ENCODE measurements at regions not wholly inside any gene's neighbourhood (a gene's known extent, or its start where the extent isn't known, plus 50 kb on each side); places are given as distances from the start of the nearest gene placed in this dataset.

DNA sequence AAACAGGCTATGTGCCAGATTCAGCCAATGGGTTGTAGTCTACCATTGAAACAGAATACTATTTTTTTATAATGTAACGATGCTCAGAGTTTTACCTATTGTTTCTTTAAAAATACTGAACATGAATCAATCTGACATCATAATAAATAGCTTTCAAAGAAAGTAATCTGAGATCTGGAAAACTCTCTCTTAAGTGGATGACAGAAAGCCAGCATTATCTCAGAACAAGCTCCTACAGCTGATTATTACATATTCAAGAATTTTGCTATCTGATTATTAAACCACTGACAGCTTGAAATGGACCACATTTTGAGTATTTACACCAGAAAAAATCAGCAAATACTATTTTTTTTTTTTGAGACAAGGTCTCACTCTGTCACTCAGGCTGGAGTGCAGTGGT, 484.2 kb upstream of the SOX9 start:
- ATAC-seq (no peak), FAIRE-seq (no peak), DNase-seq (ENCODE audit: low read depth in 1 of 2, low spot score in 1 of 2) (no peak)
- Histone ChIP-seq H3K9me3 (no peaks in the 10 kb centered on the region), H3K4me3 (no peak overlapping the region), H3K4me1 (peaks cover 18% of the 10 kb centered on the region), H3K4me2 (no peak overlapping the region), H3K27ac (no peak overlapping the region)
- TF ChIP-seq SMC3 (IDR thresholded peaks at IDR 0.05) = no peak
- TF ChIP-seq POLR2AphosphoS2 (conservative IDR thresholded peaks at IDR 0.05; ENCODE audit: low read length) = no peak
- TF ChIP-seq CHD2 (IDR thresholded peaks at IDR 0.05; ENCODE audit: low read length, partially characterized antibody) = no peak
- TF ChIP-seq ZFP36 (IDR thresholded peaks at IDR 0.05; ENCODE audit: borderline replicate concordance, partially characterized antibody) = no peak
- TF ChIP-seq ZSCAN20 (CRISPR knock-in tag; IDR thresholded peaks at IDR 0.05) = no peak
- no peak for TF ChIP-seq RCOR1 (IDR thresholded peaks at IDR 0.05; ENCODE audit: low read depth, low read length)
- TF ChIP-seq HOXB13 (CRISPR knock-in tag; IDR thresholded peaks at IDR 0.05; ENCODE audit: low read depth) = no peak
- TF ChIP-seq ZNF302 (CRISPR knock-in tag; IDR thresholded peaks at IDR 0.05) = no peak
- TF ChIP-seq, protein P1, sequence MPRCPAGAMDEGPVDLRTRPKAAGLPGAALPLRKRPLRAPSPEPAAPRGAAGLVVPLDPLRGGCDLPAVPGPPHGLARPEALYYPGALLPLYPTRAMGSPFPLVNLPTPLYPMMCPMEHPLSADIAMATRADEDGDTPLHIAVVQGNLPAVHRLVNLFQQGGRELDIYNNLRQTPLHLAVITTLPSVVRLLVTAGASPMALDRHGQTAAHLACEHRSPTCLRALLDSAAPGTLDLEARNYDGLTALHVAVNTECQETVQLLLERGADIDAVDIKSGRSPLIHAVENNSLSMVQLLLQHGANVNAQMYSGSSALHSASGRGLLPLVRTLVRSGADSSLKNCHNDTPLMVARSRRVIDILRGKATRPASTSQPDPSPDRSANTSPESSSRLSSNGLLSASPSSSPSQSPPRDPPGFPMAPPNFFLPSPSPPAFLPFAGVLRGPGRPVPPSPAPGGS (IDR thresholded peaks at IDR 0.05) = no peak
- TF ChIP-seq, protein P2, sequence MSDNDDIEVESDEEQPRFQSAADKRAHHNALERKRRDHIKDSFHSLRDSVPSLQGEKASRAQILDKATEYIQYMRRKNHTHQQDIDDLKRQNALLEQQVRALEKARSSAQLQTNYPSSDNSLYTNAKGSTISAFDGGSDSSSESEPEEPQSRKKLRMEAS (IDR thresholded peaks at IDR 0.05) = no peak
- TF ChIP-seq RFX5 (IDR thresholded peaks at IDR 0.05) = no peak
- TF ChIP-seq PHF8 (IDR thresholded peaks at IDR 0.05; ENCODE audit: borderline replicate concordance, low read depth) = no peak
- TF ChIP-seq BHLHE40 (IDR thresholded peaks at IDR 0.05; ENCODE audit: low read depth, low read length) = no peak
- TF ChIP-seq, protein P3, sequence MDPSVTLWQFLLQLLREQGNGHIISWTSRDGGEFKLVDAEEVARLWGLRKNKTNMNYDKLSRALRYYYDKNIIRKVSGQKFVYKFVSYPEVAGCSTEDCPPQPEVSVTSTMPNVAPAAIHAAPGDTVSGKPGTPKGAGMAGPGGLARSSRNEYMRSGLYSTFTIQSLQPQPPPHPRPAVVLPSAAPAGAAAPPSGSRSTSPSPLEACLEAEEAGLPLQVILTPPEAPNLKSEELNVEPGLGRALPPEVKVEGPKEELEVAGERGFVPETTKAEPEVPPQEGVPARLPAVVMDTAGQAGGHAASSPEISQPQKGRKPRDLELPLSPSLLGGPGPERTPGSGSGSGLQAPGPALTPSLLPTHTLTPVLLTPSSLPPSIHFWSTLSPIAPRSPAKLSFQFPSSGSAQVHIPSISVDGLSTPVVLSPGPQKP (IDR thresholded peaks at IDR 0.05; ENCODE audit: low read depth, low read length) = no peak
- no peak for TF ChIP-seq RAD21 (conservative IDR thresholded peaks at IDR 0.05 in 1 of 2, IDR thresholded peaks at IDR 0.05 in 1 of 2)
- TF ChIP-seq FOSB (CRISPR knock-in tag; IDR thresholded peaks at IDR 0.05) = no peak
- TF ChIP-seq, protein P4, sequence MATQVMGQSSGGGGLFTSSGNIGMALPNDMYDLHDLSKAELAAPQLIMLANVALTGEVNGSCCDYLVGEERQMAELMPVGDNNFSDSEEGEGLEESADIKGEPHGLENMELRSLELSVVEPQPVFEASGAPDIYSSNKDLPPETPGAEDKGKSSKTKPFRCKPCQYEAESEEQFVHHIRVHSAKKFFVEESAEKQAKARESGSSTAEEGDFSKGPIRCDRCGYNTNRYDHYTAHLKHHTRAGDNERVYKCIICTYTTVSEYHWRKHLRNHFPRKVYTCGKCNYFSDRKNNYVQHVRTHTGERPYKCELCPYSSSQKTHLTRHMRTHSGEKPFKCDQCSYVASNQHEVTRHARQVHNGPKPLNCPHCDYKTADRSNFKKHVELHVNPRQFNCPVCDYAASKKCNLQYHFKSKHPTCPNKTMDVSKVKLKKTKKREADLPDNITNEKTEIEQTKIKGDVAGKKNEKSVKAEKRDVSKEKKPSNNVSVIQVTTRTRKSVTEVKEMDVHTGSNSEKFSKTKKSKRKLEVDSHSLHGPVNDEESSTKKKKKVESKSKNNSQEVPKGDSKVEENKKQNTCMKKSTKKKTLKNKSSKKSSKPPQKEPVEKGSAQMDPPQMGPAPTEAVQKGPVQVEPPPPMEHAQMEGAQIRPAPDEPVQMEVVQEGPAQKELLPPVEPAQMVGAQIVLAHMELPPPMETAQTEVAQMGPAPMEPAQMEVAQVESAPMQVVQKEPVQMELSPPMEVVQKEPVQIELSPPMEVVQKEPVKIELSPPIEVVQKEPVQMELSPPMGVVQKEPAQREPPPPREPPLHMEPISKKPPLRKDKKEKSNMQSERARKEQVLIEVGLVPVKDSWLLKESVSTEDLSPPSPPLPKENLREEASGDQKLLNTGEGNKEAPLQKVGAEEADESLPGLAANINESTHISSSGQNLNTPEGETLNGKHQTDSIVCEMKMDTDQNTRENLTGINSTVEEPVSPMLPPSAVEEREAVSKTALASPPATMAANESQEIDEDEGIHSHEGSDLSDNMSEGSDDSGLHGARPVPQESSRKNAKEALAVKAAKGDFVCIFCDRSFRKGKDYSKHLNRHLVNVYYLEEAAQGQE (IDR thresholded peaks at IDR 0.05) = no peak
- TF ChIP-seq MYC (IDR thresholded peaks at IDR 0.05; ENCODE audit: borderline replicate concordance, low read length) = no peak
- ChIA-PET POLR2A (no interaction called here), CTCF (interaction anchor here (0.7 to 1.1 kb wide), 2 partner anchors 16 to 366 kb away, joined by 3 to 4 read pairs; no protein-coding TSS in a partner anchor)
- 56% methylated on average over 1 of the region's 1 CpG for WGBS (ENCODE audit: missing lambda C conversion rate)

DNA sequence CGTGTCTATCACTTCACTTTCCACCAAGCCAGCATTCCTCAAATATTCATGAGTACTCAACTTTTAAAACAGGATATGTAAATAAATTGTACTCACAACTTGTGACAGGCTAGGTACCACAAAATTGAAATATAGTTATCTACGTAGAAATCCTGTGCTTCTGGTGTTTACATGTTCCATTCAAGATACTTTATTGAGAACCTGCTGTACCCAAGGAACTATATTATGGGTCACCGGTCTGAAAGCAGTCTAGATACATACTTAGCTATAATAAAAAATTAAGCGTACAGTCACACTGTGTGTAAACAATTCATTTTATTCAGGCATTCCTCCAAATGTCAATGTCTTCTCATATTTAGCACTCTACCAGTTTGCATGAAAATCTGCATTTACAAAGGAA, 482.2 kb upstream of the SOX9 start:
- no peaks in the 10 kb centered on the region for H3K9me3 ChIP-seq
- no peak overlapping the region for H3K4me3 ChIP-seq
- DNase-seq (ENCODE audit: low read depth in 1 of 2, low spot score in 1 of 2) (no peak), FAIRE-seq (no peak), ATAC-seq (no peak)
- no peak overlapping the region for H3K27ac ChIP-seq
- WGBS (ENCODE audit: missing lambda C conversion rate) = 55% methylated on average over 4 of the region's 4 CpGs
- CTCF ChIA-PET = no interaction called here
- peaks cover 2% of the 10 kb centered on the region; the same call in 2 of the 3 replicates for H3K4me1 ChIP-seq
- no peak overlapping the region for H3K4me2 ChIP-seq
- POLR2A ChIA-PET = no interaction called here
- TF ChIP-seq, protein P3 (IDR thresholded peaks at IDR 0.05; ENCODE audit: low read depth, low read length) = no peak
- TF ChIP-seq TP53 (CRISPR knock-in tag; IDR thresholded peaks at IDR 0.05) = no peak
- TF ChIP-seq, protein P5, sequence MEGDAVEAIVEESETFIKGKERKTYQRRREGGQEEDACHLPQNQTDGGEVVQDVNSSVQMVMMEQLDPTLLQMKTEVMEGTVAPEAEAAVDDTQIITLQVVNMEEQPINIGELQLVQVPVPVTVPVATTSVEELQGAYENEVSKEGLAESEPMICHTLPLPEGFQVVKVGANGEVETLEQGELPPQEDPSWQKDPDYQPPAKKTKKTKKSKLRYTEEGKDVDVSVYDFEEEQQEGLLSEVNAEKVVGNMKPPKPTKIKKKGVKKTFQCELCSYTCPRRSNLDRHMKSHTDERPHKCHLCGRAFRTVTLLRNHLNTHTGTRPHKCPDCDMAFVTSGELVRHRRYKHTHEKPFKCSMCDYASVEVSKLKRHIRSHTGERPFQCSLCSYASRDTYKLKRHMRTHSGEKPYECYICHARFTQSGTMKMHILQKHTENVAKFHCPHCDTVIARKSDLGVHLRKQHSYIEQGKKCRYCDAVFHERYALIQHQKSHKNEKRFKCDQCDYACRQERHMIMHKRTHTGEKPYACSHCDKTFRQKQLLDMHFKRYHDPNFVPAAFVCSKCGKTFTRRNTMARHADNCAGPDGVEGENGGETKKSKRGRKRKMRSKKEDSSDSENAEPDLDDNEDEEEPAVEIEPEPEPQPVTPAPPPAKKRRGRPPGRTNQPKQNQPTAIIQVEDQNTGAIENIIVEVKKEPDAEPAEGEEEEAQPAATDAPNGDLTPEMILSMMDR (IDR thresholded peaks at IDR 0.05) = no peak
- TF ChIP-seq RNF2 (IDR thresholded peaks at IDR 0.05; ENCODE audit: borderline replicate concordance, low read depth) = no peak
- no peak for TF ChIP-seq EHMT2 (IDR thresholded peaks at IDR 0.05; ENCODE audit: low read depth)
- no peak for TF ChIP-seq CHD2 (IDR thresholded peaks at IDR 0.05; ENCODE audit: low read length, partially characterized antibody)
- TF ChIP-seq RCOR1 (IDR thresholded peaks at IDR 0.05; ENCODE audit: low read depth, low read length) = no peak
- TF ChIP-seq FOSL2 (IDR thresholded peaks at IDR 0.05) = no peak
- no peak for TF ChIP-seq FOSL2 (CRISPR knock-in tag; IDR thresholded peaks at IDR 0.05)
- TF ChIP-seq KDM1A (IDR thresholded peaks at IDR 0.05; ENCODE audit: low read depth) = no peak
- TF ChIP-seq ZC3H11A (IDR thresholded peaks at IDR 0.05) = no peak
- no peak for TF ChIP-seq ZNF302 (CRISPR knock-in tag; IDR thresholded peaks at IDR 0.05)
- no peak for TF ChIP-seq NPAS2 (CRISPR knock-in tag; IDR thresholded peaks at IDR 0.05; ENCODE audit: borderline replicate concordance)
- no peak for TF ChIP-seq PHF8 (IDR thresholded peaks at IDR 0.05; ENCODE audit: borderline replicate concordance, low read depth)
